ENCODE measurements at regions not wholly inside any gene's neighbourhood (a gene's known extent, or its start where the extent isn't known, plus 50 kb on each side); places are given as distances from the start of the nearest gene placed in this dataset.

DNA sequence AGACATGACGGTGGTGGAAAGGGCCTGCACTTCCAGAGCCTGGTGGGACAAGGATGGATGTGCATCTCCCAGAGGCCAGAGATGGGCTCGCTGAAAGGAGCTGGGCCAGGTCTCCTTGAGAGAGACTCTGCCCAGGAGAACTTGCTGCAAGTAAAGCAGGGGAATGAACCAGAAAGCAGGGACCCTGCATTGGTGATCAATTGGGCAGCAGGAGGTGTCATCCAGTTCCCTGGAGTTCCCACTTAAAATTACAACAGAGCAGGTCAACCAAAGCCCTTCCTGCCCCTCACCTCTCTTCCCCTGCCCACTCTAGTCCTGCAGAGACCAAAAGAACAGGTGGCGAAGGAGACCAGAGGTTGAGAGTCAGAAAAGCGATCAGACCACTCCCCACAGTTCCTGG, 69.7 kb upstream of the CAB39 start:
- FAIRE-seq: no peak
- POLR2A ChIA-PET: no interaction called here
- no peaks in the 10 kb centered on the region for H3K36me3 ChIP-seq (ENCODE audit: control insufficient read depth in 2 of 2, extremely low read depth in 1 of 2, insufficient read depth in 2 of 2, low read length in 2 of 2)

DNA sequence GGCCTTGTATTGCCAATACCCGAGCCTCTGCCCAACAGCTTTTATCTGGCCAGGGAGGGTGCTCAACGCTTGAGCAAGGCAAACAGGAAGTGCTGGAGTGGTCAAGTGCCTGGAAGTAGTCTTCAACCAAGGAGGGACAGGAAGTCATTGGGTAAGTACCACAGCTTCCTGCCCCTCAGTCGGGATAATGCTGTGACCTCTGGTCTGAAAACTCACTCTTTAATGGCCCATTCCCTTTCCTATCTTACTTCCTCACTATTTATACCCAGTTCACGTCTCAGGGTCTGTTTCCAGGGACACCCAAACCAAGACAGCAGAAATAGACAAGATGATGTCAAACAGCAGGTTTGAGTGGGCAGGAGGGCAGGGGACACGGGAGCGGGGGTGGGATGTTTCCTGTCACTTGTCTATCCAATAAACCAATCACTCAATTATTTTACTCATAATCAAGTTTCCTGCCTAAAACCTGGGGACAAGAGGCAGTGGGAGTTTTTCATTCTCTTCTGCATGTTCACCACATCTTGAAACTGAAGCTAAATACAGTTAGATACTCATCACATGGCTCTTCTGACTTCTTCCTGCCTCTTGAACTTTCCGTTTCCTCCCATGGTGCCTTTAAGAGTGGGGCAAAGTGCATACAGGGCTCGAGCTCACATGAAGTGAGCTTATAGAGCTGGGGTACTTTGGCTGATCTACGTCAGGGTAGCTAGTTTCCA, 68.9 kb upstream of the CAB39 start:
- Histone ChIP-seq H3K4me3 (replicated peaks in 1 of 3; ENCODE audit: insufficient read depth in 1 of 3, low read depth in 1 of 3, low read length in 3 of 3) (no peak overlapping the region), H2AFZ (ENCODE audit: low read depth, low read length) (peak overlapping the region; percentile 6), H3K4me1 (ENCODE audit: control insufficient read depth, extremely low read depth, insufficient read depth, low read length) (peaks cover 3% of the 10 kb centered on the region), H3K9ac (replicated peaks; ENCODE audit: extremely low read depth, insufficient read depth, low read length) (no peak overlapping the region), H3K36me3 (ENCODE audit: control insufficient read depth in 2 of 2, extremely low read depth in 1 of 2, insufficient read depth in 2 of 2, low read length in 2 of 2) (no peaks in the 10 kb centered on the region), H3K79me2 (ENCODE audit: control insufficient read depth, insufficient read depth, low read length) (no peaks in the 10 kb centered on the region), H4K20me1 (replicated peaks; ENCODE audit: control insufficient read depth, extremely low read depth, insufficient read depth, low read length) (no peaks in the 10 kb centered on the region), H3K27ac (ENCODE audit: insufficient read depth, low read depth, low read length) (no peak overlapping the region), H3K4me2 (ENCODE audit: insufficient read depth, low read length) (no peak overlapping the region), H3K27me3 (ENCODE audit: control insufficient read depth in 2 of 2, insufficient read depth in 2 of 2, low read length in 2 of 2) (no peaks in the 10 kb centered on the region), H3K9me3 (replicated peaks; ENCODE audit: control insufficient read depth, insufficient read depth, low read length) (no peaks in the 10 kb centered on the region), H3K9me1 (replicated peaks; ENCODE audit: control insufficient read depth, extremely low read depth, insufficient read depth, low read length) (no peaks in the 10 kb centered on the region)
- DNase-seq (ENCODE audit: low read depth, low spot score) (no peak), FAIRE-seq (peak; percentile 21)
- dilution Hi-C loops (cut with MboI; ENCODE audit: extremely low pct_ligation_motif_present, low sequenced_read_pairs): no loop called here
- ChIA-PET CTCF (interaction anchor here (1.0 kb wide), 1 partner anchor 13 kb away, joined by 3 read pairs; no protein-coding TSS in a partner anchor), POLR2A (no interaction called here)
- intact Hi-C loops (cut with micrococcal nuclease): no loop called here
- no peak for TF ChIP-seq MYC (IDR thresholded peaks at IDR 0.05; ENCODE audit: low read depth, low read length)
- no TSS peak for BruUV-seq (replicated peaks)

More for the DNA sequence above, 69.7 kb upstream of the CAB39 start:
- Histone ChIP-seq H3K4me3 (replicated peaks in 1 of 3; ENCODE audit: insufficient read depth in 1 of 3, low read depth in 1 of 3, low read length in 3 of 3) (no peak overlapping the region), H3K4me2 (ENCODE audit: insufficient read depth, low read length) (no peak overlapping the region), H2AFZ (ENCODE audit: low read depth, low read length) (no peak overlapping the region), H3K79me2 (ENCODE audit: control insufficient read depth, insufficient read depth, low read length) (no peaks in the 10 kb centered on the region), H3K27ac (ENCODE audit: insufficient read depth, low read depth, low read length) (no peak overlapping the region), H3K9me3 (replicated peaks; ENCODE audit: control insufficient read depth, insufficient read depth, low read length) (no peaks in the 10 kb centered on the region), H3K27me3 (ENCODE audit: control insufficient read depth in 2 of 2, insufficient read depth in 2 of 2, low read length in 2 of 2) (no peaks in the 10 kb centered on the region), H3K9me1 (replicated peaks; ENCODE audit: control insufficient read depth, extremely low read depth, insufficient read depth, low read length) (no peaks in the 10 kb centered on the region), H4K20me1 (replicated peaks; ENCODE audit: control insufficient read depth, extremely low read depth, insufficient read depth, low read length) (no peaks in the 10 kb centered on the region), H3K9ac (replicated peaks; ENCODE audit: extremely low read depth, insufficient read depth, low read length) (no peak overlapping the region), H3K4me1 (ENCODE audit: control insufficient read depth, extremely low read depth, insufficient read depth, low read length) (peaks cover 3% of the 10 kb centered on the region)
- no peak for TF ChIP-seq POLR2A (IDR thresholded peaks at IDR 0.05; ENCODE audit: low read depth, low read length)
- TF ChIP-seq, protein P1, sequence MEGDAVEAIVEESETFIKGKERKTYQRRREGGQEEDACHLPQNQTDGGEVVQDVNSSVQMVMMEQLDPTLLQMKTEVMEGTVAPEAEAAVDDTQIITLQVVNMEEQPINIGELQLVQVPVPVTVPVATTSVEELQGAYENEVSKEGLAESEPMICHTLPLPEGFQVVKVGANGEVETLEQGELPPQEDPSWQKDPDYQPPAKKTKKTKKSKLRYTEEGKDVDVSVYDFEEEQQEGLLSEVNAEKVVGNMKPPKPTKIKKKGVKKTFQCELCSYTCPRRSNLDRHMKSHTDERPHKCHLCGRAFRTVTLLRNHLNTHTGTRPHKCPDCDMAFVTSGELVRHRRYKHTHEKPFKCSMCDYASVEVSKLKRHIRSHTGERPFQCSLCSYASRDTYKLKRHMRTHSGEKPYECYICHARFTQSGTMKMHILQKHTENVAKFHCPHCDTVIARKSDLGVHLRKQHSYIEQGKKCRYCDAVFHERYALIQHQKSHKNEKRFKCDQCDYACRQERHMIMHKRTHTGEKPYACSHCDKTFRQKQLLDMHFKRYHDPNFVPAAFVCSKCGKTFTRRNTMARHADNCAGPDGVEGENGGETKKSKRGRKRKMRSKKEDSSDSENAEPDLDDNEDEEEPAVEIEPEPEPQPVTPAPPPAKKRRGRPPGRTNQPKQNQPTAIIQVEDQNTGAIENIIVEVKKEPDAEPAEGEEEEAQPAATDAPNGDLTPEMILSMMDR (IDR thresholded peaks at IDR 0.05; ENCODE audit: extremely low read depth in 1 of 2, insufficient read depth in 1 of 2, low read depth in 1 of 2, low read length in 2 of 2): no peak
- TF ChIP-seq FOS (IDR thresholded peaks at IDR 0.05; ENCODE audit: borderline replicate concordance, insufficient read depth, low read length): no peak
- TF ChIP-seq POLR2AphosphoS5 (IDR thresholded peaks at IDR 0.05; ENCODE audit: insufficient read depth, low read depth, low read length): no peak
- no peak for TF ChIP-seq JUN (IDR thresholded peaks at IDR 0.05; ENCODE audit: borderline replicate concordance, insufficient read depth, insufficient read length, low read depth)
- no peak for TF ChIP-seq EZH2 (IDR thresholded peaks at IDR 0.05; ENCODE audit: borderline replicate concordance, low read depth, low read length, severe bottlenecking)
- CTCF ChIA-PET: no interaction called here
- no TSS peak for BruUV-seq (replicated peaks)
- DNase-seq (ENCODE audit: low read depth, low spot score): no peak
- intact Hi-C loops (cut with micrococcal nuclease): no loop called here
- dilution Hi-C loops (cut with MboI; ENCODE audit: extremely low pct_ligation_motif_present, low sequenced_read_pairs): no loop called here
